ENCODE measurements at regions not wholly inside any gene's neighbourhood (a gene's known extent, or its start where the extent isn't known, plus 50 kb on each side); places are given as distances from the start of the nearest gene placed in this dataset.

DNA sequence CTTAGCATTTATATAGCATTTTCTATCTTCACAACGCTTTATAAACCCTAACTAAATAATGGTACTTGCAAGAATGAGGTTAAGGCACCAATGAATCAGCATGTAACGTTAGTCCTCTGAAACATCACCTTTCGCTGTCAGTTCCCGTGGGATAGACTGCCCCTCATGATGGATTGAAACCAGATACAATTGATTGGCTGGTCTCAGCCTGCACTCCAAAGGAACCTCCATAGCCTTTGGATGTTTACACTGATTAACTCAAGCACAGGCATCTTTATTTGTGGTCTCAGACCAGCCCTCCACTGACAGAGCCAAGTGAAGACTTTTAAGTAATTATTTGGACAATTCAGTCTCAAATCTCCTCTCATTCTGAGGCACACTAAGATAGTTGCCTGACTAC lies 1339.4 kb upstream of the WWC1 start:
- TF ChIP-seq CTCF (IDR thresholded peaks at IDR 0.05) (no peak), SMAD3 (CRISPR knock-in tag; IDR thresholded peaks at IDR 0.05; ENCODE audit: borderline replicate concordance) (no peak), FOXP4 (CRISPR knock-in tag; IDR thresholded peaks at IDR 0.05) (no peak), SP1 (CRISPR knock-in tag; conservative IDR thresholded peaks at IDR 0.05) (no peak), ESRRA (CRISPR knock-in tag; IDR thresholded peaks at IDR 0.05; ENCODE audit: borderline replicate concordance) (no peak), CREM (CRISPR knock-in tag; IDR thresholded peaks at IDR 0.05) (no peak), NR1H2 (CRISPR knock-in tag; IDR thresholded peaks at IDR 0.05) (no peak)
- TF ChIP-seq, protein P1, sequence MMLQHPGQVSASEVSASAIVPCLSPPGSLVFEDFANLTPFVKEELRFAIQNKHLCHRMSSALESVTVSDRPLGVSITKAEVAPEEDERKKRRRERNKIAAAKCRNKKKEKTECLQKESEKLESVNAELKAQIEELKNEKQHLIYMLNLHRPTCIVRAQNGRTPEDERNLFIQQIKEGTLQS (CRISPR knock-in tag; conservative IDR thresholded peaks at IDR 0.05) = no peak
